ENCODE measurements at regions not wholly inside any gene's neighbourhood (a gene's known extent, or its start where the extent isn't known, plus 50 kb on each side); places are given as distances from the start of the nearest gene placed in this dataset.

DNA sequence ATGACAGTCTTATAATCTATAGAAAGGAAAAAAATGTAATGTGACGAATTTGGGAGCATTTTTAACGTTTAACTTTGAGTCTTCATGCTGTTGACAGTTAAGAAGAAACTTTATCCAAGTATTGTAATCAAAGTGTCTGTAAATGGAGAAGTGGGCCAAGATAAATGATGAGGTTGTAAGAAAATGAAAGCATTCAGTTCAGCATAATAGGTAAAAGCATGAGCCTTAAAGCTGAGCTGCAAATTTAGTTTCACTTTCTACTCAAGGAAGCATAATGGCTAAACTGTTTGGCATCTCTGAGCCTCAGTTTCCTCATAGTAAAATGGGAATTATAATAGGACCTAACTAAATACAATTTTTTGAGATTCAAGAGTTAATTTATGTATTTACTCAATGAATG, 1554.8 kb downstream of the KCNT2 start:
- 2% methylated on average over 2 of the region's 2 CpGs for WGBS (ENCODE audit: missing lambda C conversion rate)
- H3K9me3 ChIP-seq: no peaks in the 10 kb centered on the region
- no peak for FAIRE-seq
- ATAC-seq: no peak
- ChIA-PET CTCF (no interaction called here), POLR2A (no interaction called here)
- TF ChIP-seq, protein P1, sequence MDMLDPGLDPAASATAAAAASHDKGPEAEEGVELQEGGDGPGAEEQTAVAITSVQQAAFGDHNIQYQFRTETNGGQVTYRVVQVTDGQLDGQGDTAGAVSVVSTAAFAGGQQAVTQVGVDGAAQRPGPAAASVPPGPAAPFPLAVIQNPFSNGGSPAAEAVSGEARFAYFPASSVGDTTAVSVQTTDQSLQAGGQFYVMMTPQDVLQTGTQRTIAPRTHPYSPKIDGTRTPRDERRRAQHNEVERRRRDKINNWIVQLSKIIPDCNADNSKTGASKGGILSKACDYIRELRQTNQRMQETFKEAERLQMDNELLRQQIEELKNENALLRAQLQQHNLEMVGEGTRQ (IDR thresholded peaks at IDR 0.05): no peak
- TF ChIP-seq KDM5A (IDR thresholded peaks at IDR 0.05) (no peak), SREBF2 (IDR thresholded peaks at IDR 0.05) (no peak), JUN (IDR thresholded peaks at IDR 0.05) (no peak), NR3C1 (IDR thresholded peaks at IDR 0.05) (no peak), RNF2 (IDR thresholded peaks at IDR 0.05; ENCODE audit: borderline replicate concordance, low read depth) (no peak), ZFP36 (IDR thresholded peaks at IDR 0.05; ENCODE audit: borderline replicate concordance, partially characterized antibody) (no peak), KDM1A (IDR thresholded peaks at IDR 0.05; ENCODE audit: low read depth) (no peak)
- TF ChIP-seq, protein P2, sequence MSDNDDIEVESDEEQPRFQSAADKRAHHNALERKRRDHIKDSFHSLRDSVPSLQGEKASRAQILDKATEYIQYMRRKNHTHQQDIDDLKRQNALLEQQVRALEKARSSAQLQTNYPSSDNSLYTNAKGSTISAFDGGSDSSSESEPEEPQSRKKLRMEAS (IDR thresholded peaks at IDR 0.05): no peak
- TF ChIP-seq, protein P3, sequence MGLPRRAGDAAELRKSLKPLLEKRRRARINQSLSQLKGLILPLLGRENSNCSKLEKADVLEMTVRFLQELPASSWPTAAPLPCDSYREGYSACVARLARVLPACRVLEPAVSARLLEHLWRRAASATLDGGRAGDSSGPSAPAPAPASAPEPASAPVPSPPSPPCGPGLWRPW (IDR thresholded peaks at IDR 0.05): no peak
- TF ChIP-seq, protein P4, sequence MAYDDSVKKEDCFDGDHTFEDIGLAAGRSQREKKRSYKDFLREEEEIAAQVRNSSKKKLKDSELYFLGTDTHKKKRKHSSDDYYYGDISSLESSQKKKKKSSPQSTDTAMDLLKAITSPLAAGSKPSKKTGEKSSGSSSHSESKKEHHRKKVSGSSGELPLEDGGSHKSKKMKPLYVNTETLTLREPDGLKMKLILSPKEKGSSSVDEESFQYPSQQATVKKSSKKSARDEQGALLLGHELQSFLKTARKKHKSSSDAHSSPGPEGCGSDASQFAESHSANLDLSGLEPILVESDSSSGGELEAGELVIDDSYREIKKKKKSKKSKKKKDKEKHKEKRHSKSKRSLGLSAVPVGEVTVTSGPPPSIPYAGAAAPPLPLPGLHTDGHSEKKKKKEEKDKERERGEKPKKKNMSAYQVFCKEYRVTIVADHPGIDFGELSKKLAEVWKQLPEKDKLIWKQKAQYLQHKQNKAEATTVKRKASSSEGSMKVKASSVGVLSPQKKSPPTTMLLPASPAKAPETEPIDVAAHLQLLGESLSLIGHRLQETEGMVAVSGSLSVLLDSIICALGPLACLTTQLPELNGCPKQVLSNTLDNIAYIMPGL (CRISPR knock-in tag; IDR thresholded peaks at IDR 0.05; ENCODE audit: borderline replicate concordance): no peak
- H3K27ac ChIP-seq: no peak overlapping the region
- H3K4me1 ChIP-seq: no peaks in the 10 kb centered on the region
- DNase-seq (ENCODE audit: low read depth in 1 of 2, low spot score in 1 of 2): no peak
- H3K4me2 ChIP-seq: peak overlapping the region; percentile 62
- no peak overlapping the region for H3K4me3 ChIP-seq

DNA sequence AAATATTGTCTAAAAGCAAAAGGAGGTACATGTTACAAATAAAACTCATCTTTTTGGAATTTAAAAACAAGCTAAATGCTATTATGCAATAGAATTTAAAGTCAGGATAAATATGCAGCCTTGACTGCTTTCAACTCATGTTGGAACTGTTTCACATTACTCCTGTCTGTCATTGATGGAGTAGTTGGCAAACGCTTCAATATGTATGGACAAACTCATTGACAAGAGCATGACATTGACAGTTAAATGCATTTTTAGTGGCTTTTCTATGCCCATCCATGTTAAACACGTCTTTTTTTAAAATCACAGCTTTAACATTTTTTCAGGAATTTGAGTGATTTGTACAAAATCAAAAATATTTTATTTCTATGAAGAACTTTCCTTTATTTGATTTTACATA, 1560.5 kb downstream of the KCNT2 start:
- Histone ChIP-seq H3K9me3 (no peaks in the 10 kb centered on the region), H3K4me3 (no peak overlapping the region), H3K4me1 (no peaks in the 10 kb centered on the region), H3K27ac (no peak overlapping the region), H3K4me2 (no peak overlapping the region)
- ChIA-PET CTCF (interaction anchor here (1.3 kb wide), 1 partner anchor 26 kb away, joined by 3 read pairs; no protein-coding TSS in a partner anchor), POLR2A (no interaction called here)
- no peak for ATAC-seq
- 30% methylated on average over 2 of the region's 2 CpGs for WGBS (ENCODE audit: missing lambda C conversion rate)
- no peak for FAIRE-seq
- TF ChIP-seq RNF2 (IDR thresholded peaks at IDR 0.05; ENCODE audit: borderline replicate concordance, low read depth) (no peak), HEYL (CRISPR knock-in tag; IDR thresholded peaks at IDR 0.05) (no peak), ZFP36 (IDR thresholded peaks at IDR 0.05; ENCODE audit: borderline replicate concordance, partially characterized antibody) (no peak), KDM5A (IDR thresholded peaks at IDR 0.05) (no peak), GATA3 (IDR thresholded peaks at IDR 0.05; ENCODE audit: borderline replicate concordance) (no peak), NR3C1 (IDR thresholded peaks at IDR 0.05) (no peak), HOXB13 (CRISPR knock-in tag; IDR thresholded peaks at IDR 0.05; ENCODE audit: low read depth) (no peak), RFX5 (IDR thresholded peaks at IDR 0.05) (no peak), JUN (IDR thresholded peaks at IDR 0.05) (no peak), FOSL2 (IDR thresholded peaks at IDR 0.05) (no peak), FOSL2 (CRISPR knock-in tag; IDR thresholded peaks at IDR 0.05) (no peak), POLR2A (IDR thresholded peaks at IDR 0.05; ENCODE audit: low read length) (no peak), HDAC2 (IDR thresholded peaks at IDR 0.05) (no peak), PHF8 (IDR thresholded peaks at IDR 0.05; ENCODE audit: borderline replicate concordance, low read depth) (no peak)
- TF ChIP-seq, protein P5, sequence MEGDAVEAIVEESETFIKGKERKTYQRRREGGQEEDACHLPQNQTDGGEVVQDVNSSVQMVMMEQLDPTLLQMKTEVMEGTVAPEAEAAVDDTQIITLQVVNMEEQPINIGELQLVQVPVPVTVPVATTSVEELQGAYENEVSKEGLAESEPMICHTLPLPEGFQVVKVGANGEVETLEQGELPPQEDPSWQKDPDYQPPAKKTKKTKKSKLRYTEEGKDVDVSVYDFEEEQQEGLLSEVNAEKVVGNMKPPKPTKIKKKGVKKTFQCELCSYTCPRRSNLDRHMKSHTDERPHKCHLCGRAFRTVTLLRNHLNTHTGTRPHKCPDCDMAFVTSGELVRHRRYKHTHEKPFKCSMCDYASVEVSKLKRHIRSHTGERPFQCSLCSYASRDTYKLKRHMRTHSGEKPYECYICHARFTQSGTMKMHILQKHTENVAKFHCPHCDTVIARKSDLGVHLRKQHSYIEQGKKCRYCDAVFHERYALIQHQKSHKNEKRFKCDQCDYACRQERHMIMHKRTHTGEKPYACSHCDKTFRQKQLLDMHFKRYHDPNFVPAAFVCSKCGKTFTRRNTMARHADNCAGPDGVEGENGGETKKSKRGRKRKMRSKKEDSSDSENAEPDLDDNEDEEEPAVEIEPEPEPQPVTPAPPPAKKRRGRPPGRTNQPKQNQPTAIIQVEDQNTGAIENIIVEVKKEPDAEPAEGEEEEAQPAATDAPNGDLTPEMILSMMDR (IDR thresholded peaks at IDR 0.05): no peak
- TF ChIP-seq, protein P1 (IDR thresholded peaks at IDR 0.05): no peak
- TF ChIP-seq, protein P3 (IDR thresholded peaks at IDR 0.05): no peak
- TF ChIP-seq, protein P6, sequence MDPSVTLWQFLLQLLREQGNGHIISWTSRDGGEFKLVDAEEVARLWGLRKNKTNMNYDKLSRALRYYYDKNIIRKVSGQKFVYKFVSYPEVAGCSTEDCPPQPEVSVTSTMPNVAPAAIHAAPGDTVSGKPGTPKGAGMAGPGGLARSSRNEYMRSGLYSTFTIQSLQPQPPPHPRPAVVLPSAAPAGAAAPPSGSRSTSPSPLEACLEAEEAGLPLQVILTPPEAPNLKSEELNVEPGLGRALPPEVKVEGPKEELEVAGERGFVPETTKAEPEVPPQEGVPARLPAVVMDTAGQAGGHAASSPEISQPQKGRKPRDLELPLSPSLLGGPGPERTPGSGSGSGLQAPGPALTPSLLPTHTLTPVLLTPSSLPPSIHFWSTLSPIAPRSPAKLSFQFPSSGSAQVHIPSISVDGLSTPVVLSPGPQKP (IDR thresholded peaks at IDR 0.05; ENCODE audit: low read depth, low read length): no peak
- TF ChIP-seq, protein P7, sequence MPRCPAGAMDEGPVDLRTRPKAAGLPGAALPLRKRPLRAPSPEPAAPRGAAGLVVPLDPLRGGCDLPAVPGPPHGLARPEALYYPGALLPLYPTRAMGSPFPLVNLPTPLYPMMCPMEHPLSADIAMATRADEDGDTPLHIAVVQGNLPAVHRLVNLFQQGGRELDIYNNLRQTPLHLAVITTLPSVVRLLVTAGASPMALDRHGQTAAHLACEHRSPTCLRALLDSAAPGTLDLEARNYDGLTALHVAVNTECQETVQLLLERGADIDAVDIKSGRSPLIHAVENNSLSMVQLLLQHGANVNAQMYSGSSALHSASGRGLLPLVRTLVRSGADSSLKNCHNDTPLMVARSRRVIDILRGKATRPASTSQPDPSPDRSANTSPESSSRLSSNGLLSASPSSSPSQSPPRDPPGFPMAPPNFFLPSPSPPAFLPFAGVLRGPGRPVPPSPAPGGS (IDR thresholded peaks at IDR 0.05): no peak
- TF ChIP-seq, protein P4 (CRISPR knock-in tag; IDR thresholded peaks at IDR 0.05; ENCODE audit: borderline replicate concordance): no peak
- DNase-seq (ENCODE audit: low read depth in 1 of 2, low spot score in 1 of 2): no peak

Data from A549 (cell line).